RWPE2 (cell line): ENCODE measurements at regions not wholly inside any gene's neighbourhood (a gene's known extent, or its start where the extent isn't known, plus 50 kb on each side); places are given as distances from the start of the nearest gene placed in this dataset.

Experiments used
- ATAC-seq: fragments of 200-7000 bp; cut with Tn5 transposase; 3 replicates; pipeline ENCODE4 v1.9.1; 2021; ENCODE audit warnings: low read depth
- DNase-seq: peaks from one replicate; pipeline ENCODE4 v3.0.0-alpha.2; 2020; ENCODE audit warnings: low spot score
- H3K27ac ChIP-seq: fragments of 450-650 bp; 2 replicates; pipeline ENCODE4 v1.5.1; 2017; ENCODE audit warnings: mild to moderate bottlenecking; ENCODE audit not compliant: poor library complexity, severe bottlenecking
- H3K27me3 ChIP-seq: fragments of 250-450 bp; sonication (Bioruptor Pico); 2 replicates; pipeline ENCODE4 v1.5.1; 2021; ENCODE audit warnings: mild to moderate bottlenecking, moderate library complexity; ENCODE audit not compliant: insufficient read depth, poor library complexity, severe bottlenecking
- H3K36me3 ChIP-seq: fragments of 250-450 bp; sonication (Bioruptor Pico); 2 replicates; pipeline ENCODE4 v1.5.1; 2020; ENCODE audit warnings: low read depth, mild to moderate bottlenecking, moderate library complexity
- H3K4me1 ChIP-seq: fragments of 250-450 bp; sonication (Bioruptor Pico); 2 replicates; pipeline ENCODE4 v1.5.1; 2021; ENCODE audit warnings: mild to moderate bottlenecking, moderate library complexity; ENCODE audit not compliant: insufficient read depth, poor library complexity, severe bottlenecking
- H3K4me3 ChIP-seq: fragments of 250-450 bp; sonication (Bioruptor Pico); 2 replicates; pipeline ENCODE4 v1.5.1; 2021; ENCODE audit warnings: mild to moderate bottlenecking, moderate library complexity; ENCODE audit not compliant: severe bottlenecking
- H3K9me3 ChIP-seq: fragments of 250-450 bp; sonication (Bioruptor Pico); 2 replicates; pipeline ENCODE4 v1.5.1; 2021; ENCODE audit warnings: mild to moderate bottlenecking, moderate library complexity; ENCODE audit not compliant: severe bottlenecking
- CTCF ChIP-seq: fragments of 450-650 bp; IDR thresholded peaks from one replicate; pipeline ENCODE4 v1.5.1; 2017; ENCODE audit warnings: mild to moderate bottlenecking, moderate library complexity; ENCODE audit not compliant: poor library complexity, severe bottlenecking

- no peak for TF ChIP-seq CTCF
- ATAC-seq: no peak
- Histone ChIP-seq H3K4me3 (no peak overlapping the region), H3K36me3 (no peaks in the 10 kb centered on the region), H3K9me3 (no peaks in the 10 kb centered on the region), H3K27ac (no peak overlapping the region), H3K27me3 (no peaks in the 10 kb centered on the region), H3K4me1 (no peaks in the 10 kb centered on the region)
- DNase-seq: peak; percentile 80
Measured at GRCh38 chr20:48092596-48093280, 307.5 kb upstream of the SULF2 start.

DNA sequence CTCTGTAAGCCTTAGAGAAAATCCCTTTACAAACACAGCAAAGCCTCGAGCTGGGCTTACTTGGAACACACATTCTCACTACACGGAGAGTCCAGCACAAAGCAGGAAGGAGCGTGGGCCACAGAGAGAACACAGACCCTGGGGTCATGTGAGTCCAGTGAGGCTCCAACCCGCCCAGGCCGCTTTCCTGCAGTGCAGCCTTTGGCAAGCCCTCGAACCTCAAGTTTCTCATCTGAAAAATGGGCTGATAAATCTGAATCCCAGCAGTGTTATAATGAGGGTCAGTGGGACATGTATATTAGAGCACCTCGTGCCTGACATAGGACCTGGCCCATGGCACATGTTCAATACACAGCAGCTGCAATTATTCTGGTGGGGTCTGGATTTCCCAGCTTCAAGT is 305.5 kb upstream of the SULF2 start:
- Histone ChIP-seq H3K27ac (no peak overlapping the region), H3K27me3 (no peaks in the 10 kb centered on the region), H3K4me3 (no peak overlapping the region), H3K36me3 (no peaks in the 10 kb centered on the region), H3K4me1 (no peaks in the 10 kb centered on the region), H3K9me3 (no peaks in the 10 kb centered on the region)
- ATAC-seq (no peak), DNase-seq (peak; percentile 74)
- no peak for TF ChIP-seq CTCF

DNA sequence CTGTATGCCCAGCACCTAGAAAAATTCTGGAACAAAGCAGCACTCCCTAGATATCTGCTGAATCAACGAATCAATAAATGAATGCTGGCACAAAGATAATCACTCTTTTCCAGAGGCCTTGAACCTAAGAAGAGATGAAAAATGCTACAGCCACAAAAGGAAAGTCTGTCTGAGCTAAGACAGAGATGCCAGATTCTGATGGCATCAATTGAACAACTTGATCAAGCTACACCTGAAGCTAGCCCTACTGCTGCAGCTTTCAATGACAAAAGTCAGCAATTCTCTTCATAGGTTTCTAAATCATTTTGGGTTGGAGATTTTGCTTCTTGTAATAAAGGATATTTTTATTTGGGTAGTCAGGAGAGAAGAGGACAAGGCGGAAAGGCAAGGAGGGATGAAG is 305.0 kb upstream of the SULF2 start:
- no peak overlapping the region for H3K27ac ChIP-seq
- no peaks in the 10 kb centered on the region for H3K4me1 ChIP-seq
- DNase-seq: no peak
- no peak for ATAC-seq
- H3K27me3 ChIP-seq: no peaks in the 10 kb centered on the region
- no peaks in the 10 kb centered on the region for H3K9me3 ChIP-seq
- H3K4me3 ChIP-seq: no peak overlapping the region
- H3K36me3 ChIP-seq: no peaks in the 10 kb centered on the region
- TF ChIP-seq CTCF: no peak

- ATAC-seq: peak; percentile 43; the same call in 2 of the 3 replicates
- Histone ChIP-seq H3K36me3 (no peaks in the 10 kb centered on the region), H3K27me3 (no peaks in the 10 kb centered on the region), H3K27ac (no peak overlapping the region), H3K4me3 (no peak overlapping the region), H3K4me1 (no peaks in the 10 kb centered on the region), H3K9me3 (no peaks in the 10 kb centered on the region)
- no peak for TF ChIP-seq CTCF
- no peak for DNase-seq
Measured at GRCh38 chr20:48080583-48080982, 295.3 kb upstream of the SULF2 start.

- H3K36me3 ChIP-seq: no peaks in the 10 kb centered on the region
- peak; percentile 63 for DNase-seq
- no peak overlapping the region for H3K27ac ChIP-seq
- H3K4me3 ChIP-seq: no peak overlapping the region
- no peaks in the 10 kb centered on the region for H3K4me1 ChIP-seq
- no peak for TF ChIP-seq CTCF
- ATAC-seq: no peak
- H3K27me3 ChIP-seq: no peaks in the 10 kb centered on the region
- no peaks in the 10 kb centered on the region for H3K9me3 ChIP-seq
Measured at GRCh38 chr20:48079028-48079427, 293.7 kb upstream of the SULF2 start.
